ENCODE measurements at regions not wholly inside any gene's neighbourhood (a gene's known extent, or its start where the extent isn't known, plus 50 kb on each side); places are given as distances from the start of the nearest gene placed in this dataset.

DNA sequence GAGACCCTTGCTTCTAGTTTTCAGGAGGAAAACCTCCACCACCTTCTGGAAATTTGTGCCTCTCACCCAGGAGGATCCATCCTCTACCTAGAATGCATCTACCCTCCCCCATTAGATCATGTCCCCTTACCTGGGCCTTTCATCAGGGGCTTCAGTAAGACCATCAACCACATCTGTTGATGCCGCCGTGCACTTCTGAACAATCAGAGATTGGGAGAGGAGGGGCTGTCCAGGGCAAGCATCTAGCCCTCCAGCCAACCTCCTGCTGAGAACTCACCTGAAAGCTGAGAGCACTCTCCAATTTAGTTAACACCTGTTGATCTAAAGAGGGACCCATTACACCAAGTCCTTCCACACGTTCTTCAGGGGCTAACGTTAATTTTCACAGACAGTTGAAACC is 57.6 kb upstream of the PIK3CG start:
- no peaks in the 10 kb centered on the region for H3K4me1 ChIP-seq (replicated peaks in 1 of 2)
- in situ Hi-C loops (cut with MboI; ENCODE audit: low pct_unique_long_range_greater_than_20kb in 2 of 9, low sequenced_read_pairs in 9 of 9, unreplicated experiment in 9 of 9): no loop called here
- no peak overlapping the region for H3K4me3 ChIP-seq
- H3K27ac ChIP-seq: no peak overlapping the region
- no peak for ATAC-seq (replicated peaks in 6 of 8)
- WGBS, 10 experiments: 33 to 100% (median 93%) methylated on average over 1 to 4 of the region's 4 CpGs; no CpG with 5 or more reads in 1 of the 10 experiments

DNA sequence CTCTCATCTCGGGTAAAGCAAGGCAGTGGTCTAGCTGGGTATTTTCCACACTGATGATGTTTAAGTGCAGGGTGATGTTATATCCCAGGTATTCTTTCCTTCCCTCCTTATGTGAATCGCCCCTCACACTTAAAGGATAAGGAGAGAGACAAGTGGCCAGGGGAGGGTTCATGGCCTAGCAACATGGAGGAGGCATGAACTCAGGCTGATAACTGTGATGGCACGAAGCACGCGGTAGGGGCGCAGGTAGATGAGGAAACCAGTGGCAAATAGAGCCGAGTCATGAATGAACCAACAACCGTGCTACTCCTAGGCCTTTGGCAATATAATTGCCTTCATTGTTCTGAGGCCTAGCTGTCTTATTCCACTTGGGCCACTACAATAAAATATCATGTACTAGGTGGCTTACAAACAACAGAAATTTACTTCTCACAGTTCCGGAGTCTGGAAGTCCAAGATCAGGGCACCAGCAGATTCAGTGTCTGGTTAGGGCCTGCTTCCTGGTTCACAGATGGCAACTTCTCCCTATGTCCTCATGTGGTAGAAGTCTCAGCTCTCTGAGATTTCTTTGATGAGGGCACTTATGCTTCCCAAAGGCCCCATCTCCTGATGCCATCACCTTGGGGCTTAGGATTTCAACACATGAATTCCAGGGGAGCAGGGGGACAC is 56.0 kb upstream of the PIK3CG start:
- ATAC-seq (replicated peaks in 6 of 8): no peak
- H3K4me3 ChIP-seq: no peak overlapping the region
- in situ Hi-C loops (cut with MboI; ENCODE audit: low pct_unique_long_range_greater_than_20kb in 2 of 9, low sequenced_read_pairs in 9 of 9, unreplicated experiment in 9 of 9): no loop called here
- no peak overlapping the region for H3K27ac ChIP-seq
- H3K4me1 ChIP-seq (replicated peaks in 1 of 2): no peaks in the 10 kb centered on the region
- 78 to 100% (median 93%) methylated on average over 2 to 8 of the region's 9 CpGs; no CpG with 5 or more reads in 2 of the 10 experiments for WGBS, 10 experiments

DNA sequence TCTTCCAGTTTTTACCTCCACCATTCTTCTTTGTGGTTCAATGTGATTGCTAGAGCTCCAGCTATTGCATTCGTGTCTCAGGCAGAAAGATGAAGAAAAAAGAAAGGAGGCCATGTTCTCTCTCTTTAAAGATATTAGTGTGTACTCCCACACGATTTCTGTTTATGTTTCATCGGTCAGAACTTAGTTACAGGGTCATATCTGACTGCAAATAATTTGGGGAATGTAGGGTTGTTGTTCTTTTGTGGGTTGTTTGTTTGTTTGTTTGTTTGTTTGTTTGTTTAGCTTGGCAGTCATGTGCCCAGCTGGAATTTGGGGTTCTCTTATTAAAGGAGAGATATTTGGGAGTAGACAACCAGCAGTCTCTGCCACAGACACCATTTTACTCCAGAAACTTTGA is 53.6 kb upstream of the PIK3CG start:
- ATAC-seq (replicated peaks in 6 of 8): no peak
- 11 to 100% (median 55%) methylated on average over 1 to 3 of the region's 3 CpGs for WGBS, 10 experiments
- in situ Hi-C loops (cut with MboI; ENCODE audit: low pct_unique_long_range_greater_than_20kb in 2 of 9, low sequenced_read_pairs in 9 of 9, unreplicated experiment in 9 of 9): no loop called here
- no peak overlapping the region for H3K4me3 ChIP-seq
- H3K27ac ChIP-seq: no peak overlapping the region
- H3K4me1 ChIP-seq (replicated peaks in 1 of 2): no peaks in the 10 kb centered on the region

DNA sequence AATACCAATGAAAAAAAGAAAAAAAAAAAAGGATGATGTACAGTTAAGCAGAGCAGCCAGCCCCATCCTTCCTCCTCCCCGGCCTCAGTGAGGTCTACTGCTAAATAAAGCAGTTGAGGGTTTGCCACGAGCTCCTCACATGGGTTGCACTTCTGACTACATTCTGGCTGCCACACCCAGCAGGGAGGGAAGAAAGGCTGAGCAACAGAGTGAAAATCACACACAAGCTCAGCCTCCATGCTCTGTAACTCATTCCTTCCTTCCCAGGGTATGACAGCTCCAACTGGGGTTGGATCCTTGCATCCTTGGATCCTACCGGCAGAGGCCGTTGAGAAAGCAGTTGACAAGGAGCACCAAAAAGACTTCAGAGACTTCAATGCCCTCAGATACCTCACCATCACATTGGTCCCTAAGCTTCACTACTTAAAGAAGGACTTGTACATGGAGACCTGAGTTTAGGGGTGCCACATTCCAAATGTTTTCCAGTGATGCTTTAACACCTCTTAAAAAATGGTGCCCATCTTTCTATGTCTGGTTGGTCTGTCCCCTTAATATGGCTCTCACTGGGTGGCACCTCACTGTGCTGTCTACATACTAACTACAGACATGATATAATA is 52.9 kb upstream of the PIK3CG start:
- peak in 2 of 8 experiments; percentile 92 to 99 for ATAC-seq (replicated peaks in 6 of 8)

DNA sequence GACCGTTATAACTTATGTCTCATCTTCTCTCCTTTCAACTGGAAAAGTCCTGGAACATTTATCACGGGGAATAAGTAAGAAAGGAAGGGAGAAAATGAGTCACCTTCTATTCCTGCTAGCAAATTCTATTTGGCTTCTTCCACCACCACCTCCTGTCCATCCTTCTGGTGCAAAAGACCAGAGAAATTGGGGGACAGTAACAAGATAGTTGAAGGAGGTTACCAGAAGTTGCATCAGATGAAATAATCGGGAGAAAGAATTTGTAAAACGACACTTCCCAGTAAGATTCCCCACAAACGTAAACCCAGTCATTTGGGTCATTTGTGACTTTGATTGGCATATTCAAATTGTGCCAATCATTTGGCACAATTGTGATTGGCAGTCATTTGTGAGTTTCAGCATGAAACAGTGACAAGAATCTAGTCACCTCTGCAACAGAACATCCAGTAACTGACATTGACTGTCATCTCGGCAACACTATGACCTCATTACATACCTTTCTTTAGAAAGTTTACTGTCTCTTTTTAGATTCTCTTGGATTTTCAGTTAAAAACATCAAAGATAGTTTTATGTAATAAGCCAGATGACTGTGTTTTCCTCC is 51.3 kb upstream of the PIK3CG start:
- H3K4me1 ChIP-seq (replicated peaks in 1 of 2): no peaks in the 10 kb centered on the region
- H3K4me3 ChIP-seq: no peak overlapping the region
- no peak overlapping the region for H3K27ac ChIP-seq
- in situ Hi-C loops (cut with MboI; ENCODE audit: low pct_unique_long_range_greater_than_20kb in 2 of 9, low sequenced_read_pairs in 9 of 9, unreplicated experiment in 9 of 9): no loop called here
- no peak for ATAC-seq (replicated peaks in 6 of 8)
- 32 to 92% (median 74%) methylated on average over 2 to 6 of the region's 6 CpGs for WGBS, 10 experiments

More for the DNA sequence above, 52.9 kb upstream of the PIK3CG start:
- H3K4me3 ChIP-seq: no peak overlapping the region
- no peak overlapping the region for H3K27ac ChIP-seq
- 0 to 96% (median 67%) methylated on average over 1 to 4 of the region's 4 CpGs; no CpG with 5 or more reads in 3 of the 10 experiments for WGBS, 10 experiments
- no peaks in the 10 kb centered on the region for H3K4me1 ChIP-seq (replicated peaks in 1 of 2)
- in situ Hi-C loops (cut with MboI; ENCODE audit: low pct_unique_long_range_greater_than_20kb in 2 of 9, low sequenced_read_pairs in 9 of 9, unreplicated experiment in 9 of 9): no loop called here

DNA sequence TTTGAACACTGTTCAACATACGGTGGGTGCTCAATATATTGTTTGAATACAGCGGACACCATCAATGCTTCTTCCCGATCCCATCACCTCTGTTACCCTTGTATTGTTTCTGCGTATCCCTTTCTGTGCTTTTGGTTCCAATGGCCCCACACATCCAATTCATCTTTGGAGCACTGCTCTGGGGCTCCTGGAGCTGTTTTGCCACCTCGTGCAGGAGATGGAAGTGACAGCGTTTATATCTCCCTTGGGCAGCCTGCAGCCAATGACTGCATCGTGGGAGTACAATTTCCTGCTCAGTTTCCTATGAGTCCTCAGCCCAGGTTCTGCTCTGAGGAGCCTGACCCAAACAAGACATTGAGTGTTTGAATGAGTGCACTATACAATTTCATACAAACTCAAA is 50.2 kb upstream of the PIK3CG start:
- in situ Hi-C loops (cut with MboI; ENCODE audit: low pct_unique_long_range_greater_than_20kb in 2 of 9, low sequenced_read_pairs in 9 of 9, unreplicated experiment in 9 of 9): no loop called here
- 56 to 100% (median 81%) methylated on average over 1 to 7 of the region's 7 CpGs; no CpG with 5 or more reads in 2 of the 10 experiments for WGBS, 10 experiments
- no peak overlapping the region for H3K4me3 ChIP-seq
- ATAC-seq (replicated peaks in 6 of 8): no peak
- H3K27ac ChIP-seq: no peak overlapping the region
- no peaks in the 10 kb centered on the region for H3K4me1 ChIP-seq (replicated peaks in 1 of 2)
